ENCODE measurements at regions not wholly inside any gene's neighbourhood (a gene's known extent, or its start where the extent isn't known, plus 50 kb on each side); places are given as distances from the start of the nearest gene placed in this dataset.
A peak's percentile ranks its signal among the peaks of the same experiment; 100 is the strongest.

- no peak for DNase-seq
Observed at GRCh38 chr15:77557564-77557963, 75.1 kb downstream of the LINGO1 start.

GRCh38 chr15:77557144-77557543, 75.6 kb downstream of the LINGO1 start:
- DNase-seq: no peak

- no peak for DNase-seq
Observed at GRCh38 chr15:77556622-77557021, 76.1 kb downstream of the LINGO1 start.

DNA sequence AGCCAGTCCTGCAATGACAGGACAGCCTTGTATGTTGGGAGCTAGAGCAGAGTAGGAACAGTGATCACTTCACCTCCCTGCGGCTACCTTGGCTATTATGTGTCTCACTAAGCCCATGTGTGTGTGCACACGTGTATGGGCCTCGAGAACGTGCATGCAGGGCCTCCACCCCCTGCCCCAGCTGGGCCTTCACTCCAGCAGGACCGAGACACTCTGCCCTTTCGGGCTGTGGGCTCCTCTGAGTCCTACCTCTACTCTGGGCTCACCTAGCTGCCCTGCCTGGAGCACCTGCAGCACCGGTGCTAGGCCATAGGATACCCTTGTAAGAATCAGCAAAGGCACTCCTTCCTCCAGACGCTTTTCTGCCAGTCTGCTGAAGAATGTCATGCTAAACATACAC, 77.5 kb downstream of the LINGO1 start:
- no peak for DNase-seq

- DNase-seq: no peak
Observed at GRCh38 chr15:77554306-77555080, 78.2 kb downstream of the LINGO1 start.

- DNase-seq: no peak
Observed at GRCh38 chr15:77553695-77554094, 79.0 kb downstream of the LINGO1 start.

GRCh38 chr15:77553257-77553656, 79.5 kb downstream of the LINGO1 start:
- no peak for DNase-seq

GRCh38 chr15:77552066-77552465, 80.6 kb downstream of the LINGO1 start:
- DNase-seq: no peak

- DNase-seq: no peak
Observed at GRCh38 chr15:77550301-77551251, 82.1 kb downstream of the LINGO1 start.

DNA sequence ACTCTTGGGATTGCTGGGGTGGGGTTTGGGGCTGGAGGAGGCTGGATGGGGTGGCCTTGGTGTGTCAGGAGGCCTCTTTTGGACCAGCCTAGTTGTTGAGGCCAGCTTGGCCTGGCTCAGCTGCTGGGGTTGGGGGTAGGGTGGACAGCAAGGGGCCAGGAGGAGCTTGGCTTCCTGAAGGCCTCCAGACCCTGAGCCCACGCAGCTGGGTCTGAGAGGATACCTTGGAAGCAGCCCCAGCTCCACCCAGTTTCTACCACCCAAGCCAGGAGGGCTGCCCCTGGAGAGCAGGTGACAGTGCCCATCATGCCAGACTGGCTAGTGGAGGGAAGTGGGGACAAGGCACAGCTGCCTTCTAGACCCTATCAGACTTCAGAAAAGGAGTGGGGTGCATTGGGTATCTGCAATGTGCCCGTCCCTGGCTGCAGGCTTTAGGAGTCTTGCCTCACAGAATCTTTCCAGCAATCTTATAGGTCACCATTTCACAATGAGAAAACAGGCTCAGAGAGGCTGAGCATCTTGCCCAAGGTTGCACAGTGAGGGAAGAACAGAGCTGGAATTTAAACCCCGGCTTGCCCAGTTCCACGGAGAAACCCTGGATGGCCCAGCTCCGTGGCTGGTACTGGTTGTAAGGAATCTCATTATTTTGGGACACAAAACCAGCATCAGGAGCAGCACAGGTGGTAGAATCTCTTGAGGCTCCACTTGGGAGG, 83.0 kb downstream of the LINGO1 start:
- DNase-seq: no peak

DNA sequence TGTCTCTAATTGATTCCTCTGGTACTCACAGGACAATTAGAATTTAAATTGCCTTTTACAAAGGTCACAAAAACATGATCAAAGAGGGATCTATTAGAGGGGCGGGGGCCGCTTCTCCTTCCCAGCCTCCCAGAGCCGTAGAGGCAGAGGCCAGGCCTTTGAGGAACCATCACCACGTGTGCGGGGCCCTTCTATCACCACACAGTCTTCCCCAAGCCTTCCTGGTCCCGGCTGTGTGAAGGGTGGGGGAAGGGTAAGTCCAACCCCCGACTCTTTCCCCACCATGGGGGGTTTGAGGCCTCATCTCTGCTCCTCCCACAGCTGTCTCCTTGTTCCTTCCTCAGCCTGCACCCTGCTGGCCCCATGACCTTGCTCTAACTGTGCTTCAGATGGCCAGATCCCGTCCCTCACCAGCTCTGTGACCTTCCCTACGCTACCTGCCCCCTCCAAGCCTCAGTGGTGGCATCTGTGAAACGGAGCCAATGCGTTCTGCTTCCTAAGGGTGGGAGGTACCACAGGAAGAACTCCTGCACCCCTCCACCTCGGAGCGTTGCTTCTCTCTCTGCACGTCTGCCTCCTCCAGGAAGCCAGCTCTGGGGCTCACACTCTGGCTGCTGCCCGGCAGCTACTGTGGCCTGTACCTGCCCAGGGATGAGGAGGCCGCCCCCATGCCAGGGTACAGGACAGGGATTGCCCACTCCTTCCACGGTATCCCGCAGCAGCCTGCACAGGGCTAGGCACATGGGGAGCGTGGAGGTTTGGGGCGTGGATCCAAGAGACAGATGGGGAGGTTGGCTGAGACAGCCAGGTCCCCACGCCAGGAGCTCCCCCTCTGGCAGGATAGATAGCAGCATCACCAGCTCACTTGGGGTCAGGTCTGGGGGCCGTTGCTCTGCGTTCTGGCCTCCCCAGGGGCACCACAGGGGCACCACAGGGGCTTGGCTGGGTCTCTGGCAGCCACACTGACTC, 83.8 kb downstream of the LINGO1 start:
- no peak for DNase-seq

DNA sequence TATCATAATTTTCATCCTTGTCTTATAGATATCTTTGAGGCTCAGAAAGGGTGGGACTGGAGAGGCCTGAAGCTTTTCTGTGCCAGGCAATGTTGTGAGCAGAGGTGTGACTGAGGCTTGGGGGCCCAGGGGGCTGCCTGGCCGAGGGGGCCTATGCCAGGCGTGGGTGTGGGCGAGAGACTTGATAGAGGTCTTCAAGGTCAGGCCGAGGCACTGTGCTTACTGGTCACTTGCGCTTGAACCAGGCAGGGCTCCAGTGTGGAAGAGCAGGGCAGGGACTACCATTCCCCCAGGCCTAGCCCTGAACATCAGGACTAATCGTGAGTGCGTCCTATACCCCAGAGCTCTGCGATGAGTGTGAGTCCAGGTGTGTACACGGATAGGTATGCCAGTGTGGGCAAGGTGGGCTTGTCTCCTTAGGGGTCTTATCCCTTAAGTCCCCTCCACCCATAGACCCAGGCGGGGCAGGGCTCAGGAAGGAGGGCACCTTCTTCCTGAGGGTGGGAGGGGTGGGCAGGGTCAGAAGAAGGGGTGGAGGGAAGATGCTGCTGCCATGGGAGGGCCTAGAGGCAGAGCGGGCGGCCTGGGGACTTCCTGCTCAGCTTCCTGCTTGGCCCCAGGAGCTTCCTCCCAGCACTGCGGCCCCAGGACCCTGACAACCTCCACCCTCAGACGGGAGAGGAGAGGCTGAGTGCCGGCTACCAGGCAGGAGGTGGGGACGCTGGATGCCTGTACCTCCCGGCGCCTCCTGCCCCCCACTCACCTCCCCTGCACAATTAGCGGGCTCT, 84.7 kb downstream of the LINGO1 start:
- DNase-seq: no peak

- no peak for DNase-seq
Observed at GRCh38 chr15:77546870-77547269, 85.8 kb downstream of the LINGO1 start.

GRCh38 chr15:77546050-77546501, 86.6 kb downstream of the LINGO1 start:
- DNase-seq: no peak

GRCh38 chr15:77545058-77545457, 87.7 kb downstream of the LINGO1 start:
- no peak for DNase-seq

DNA sequence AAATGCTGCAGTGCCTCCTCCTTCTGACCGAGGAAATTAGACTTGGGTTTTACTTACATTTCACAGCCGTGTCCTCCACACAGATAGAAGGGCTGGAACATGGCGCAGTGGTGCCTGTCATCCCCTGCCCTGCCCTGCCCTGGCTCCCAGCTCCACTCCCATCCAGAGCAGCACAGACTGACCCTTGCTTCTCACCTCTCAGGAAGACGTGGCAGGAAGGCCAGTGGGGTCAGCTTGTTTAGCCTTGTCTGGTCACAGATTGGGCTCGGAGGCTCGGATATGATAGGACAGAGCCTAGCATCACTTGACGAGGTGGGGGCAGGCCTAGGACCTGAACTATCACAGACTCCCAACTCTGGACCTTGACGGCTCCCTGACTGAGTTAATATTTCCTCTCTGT, 88.5 kb downstream of the LINGO1 start:
- no peak for DNase-seq

- DNase-seq: peak; percentile 35
Observed at GRCh38 chr15:77543159-77543882, 89.4 kb downstream of the LINGO1 start.

GRCh38 chr15:77542491-77543001, 90.2 kb downstream of the LINGO1 start:
- DNase-seq: no peak

- no peak for DNase-seq
Observed at GRCh38 chr15:77541421-77542181, 91.1 kb downstream of the LINGO1 start.
